Thoracic aorta (tissue), 2 donors: ENCODE measurements at regions not wholly inside any gene's neighbourhood (a gene's known extent, or its start where the extent isn't known, plus 50 kb on each side); places are given as distances from the start of the nearest gene placed in this dataset.
A peak's percentile ranks its signal among the peaks of the same experiment; 100 is the strongest.
"Not testable (repeated sequence)": the region's sequence is repeated elsewhere in the genome, so short reads cannot be mapped to it uniquely, and the experiment has no call there.

ENCODE experiments used
- ATAC-seq: fragments of 150-250 bp; one replicate; pipeline ENCODE4 v1.8.0; 2017; ENCODE audit warnings: low read depth; ENCODE audit not compliant: insufficient number of reproducible peaks, low FRiP score
- DNase-seq: peaks from one replicate; pipeline ENCODE4 v3.0.0-alpha.2; 2020; ENCODE audit warnings: low spot score
- H3K27ac ChIP-seq, 2 donors: fragments of 200-600 bp; sonication (generic); 1 replicate in 1 of 2; 2 replicates in 1 of 2; pipeline ENCODE4 v1.5.1; 2016; ENCODE audit warnings: mild to moderate bottlenecking in 2 of 2, moderate library complexity in 2 of 2
- H3K27me3 ChIP-seq: fragments of 200-600 bp; sonication (generic); replicated peaks from 2 replicates; pipeline ENCODE4 v1.6.0; 2016; ENCODE audit warnings: mild to moderate bottlenecking; ENCODE audit not compliant: insufficient read depth
- H3K36me3 ChIP-seq: fragments of 200-600 bp; sonication (generic); one replicate; pipeline ENCODE4 v1.5.1; 2016
- H3K4me1 ChIP-seq, 2 donors: fragments of 200-600 bp; sonication (generic); 1 replicate in 1 of 2; 2 replicates in 1 of 2; pipeline versions ENCODE4 v1.5.1 to v1.6.0; 2016; ENCODE audit warnings: low read depth in 2 of 2, mild to moderate bottlenecking in 1 of 2; ENCODE audit not compliant: control insufficient read depth in 1 of 2
- H3K4me3 ChIP-seq: fragments of 200-600 bp; sonication (generic); 2 replicates; pipeline ENCODE4 v1.5.1; 2016; ENCODE audit warnings: mild to moderate bottlenecking
- H3K9me3 ChIP-seq: fragments of 200-600 bp; sonication (generic); 2 replicates; pipeline ENCODE4 v1.5.1; 2016
- TF ChIP-seq, protein P1 (sequence below): fragments of 200-600 bp; sonication (generic); IDR thresholded peaks from one replicate; pipeline ENCODE4 v1.5.1; 2019; ENCODE audit warnings: antibody characterized with exemption

DNA sequence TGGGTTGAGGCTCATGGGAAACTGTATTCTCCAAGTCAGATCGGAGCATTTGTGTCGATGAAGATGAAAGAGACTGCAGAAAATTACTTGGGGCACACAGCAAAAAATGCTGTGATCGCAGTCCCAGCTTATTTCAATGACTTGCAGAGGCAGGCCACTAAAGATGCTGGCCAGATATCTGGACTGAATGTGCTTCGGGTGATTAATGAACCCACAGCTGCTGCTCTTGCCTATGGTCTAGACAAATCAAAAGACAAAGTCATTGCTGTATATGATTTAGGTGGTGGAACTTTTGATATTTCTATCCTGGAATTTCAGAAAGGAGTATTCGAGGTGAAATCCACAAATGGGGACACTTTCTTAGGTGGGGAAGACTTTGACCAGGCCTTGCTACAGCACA, 336.6 kb downstream of the PAX3 start:
- H3K27ac ChIP-seq, result no peak overlapping the region
- H3K27me3 ChIP-seq, result no peaks in the 10 kb centered on the region
- H3K4me3 ChIP-seq, result no peak overlapping the region
- DNase-seq, result no peak
- TF ChIP-seq, protein P1, sequence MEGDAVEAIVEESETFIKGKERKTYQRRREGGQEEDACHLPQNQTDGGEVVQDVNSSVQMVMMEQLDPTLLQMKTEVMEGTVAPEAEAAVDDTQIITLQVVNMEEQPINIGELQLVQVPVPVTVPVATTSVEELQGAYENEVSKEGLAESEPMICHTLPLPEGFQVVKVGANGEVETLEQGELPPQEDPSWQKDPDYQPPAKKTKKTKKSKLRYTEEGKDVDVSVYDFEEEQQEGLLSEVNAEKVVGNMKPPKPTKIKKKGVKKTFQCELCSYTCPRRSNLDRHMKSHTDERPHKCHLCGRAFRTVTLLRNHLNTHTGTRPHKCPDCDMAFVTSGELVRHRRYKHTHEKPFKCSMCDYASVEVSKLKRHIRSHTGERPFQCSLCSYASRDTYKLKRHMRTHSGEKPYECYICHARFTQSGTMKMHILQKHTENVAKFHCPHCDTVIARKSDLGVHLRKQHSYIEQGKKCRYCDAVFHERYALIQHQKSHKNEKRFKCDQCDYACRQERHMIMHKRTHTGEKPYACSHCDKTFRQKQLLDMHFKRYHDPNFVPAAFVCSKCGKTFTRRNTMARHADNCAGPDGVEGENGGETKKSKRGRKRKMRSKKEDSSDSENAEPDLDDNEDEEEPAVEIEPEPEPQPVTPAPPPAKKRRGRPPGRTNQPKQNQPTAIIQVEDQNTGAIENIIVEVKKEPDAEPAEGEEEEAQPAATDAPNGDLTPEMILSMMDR, result no peak
- H3K4me1 ChIP-seq, result no peaks in the 10 kb centered on the region
- no peaks in the 10 kb centered on the region for H3K36me3 ChIP-seq
- ATAC-seq, result no peak
- H3K9me3 ChIP-seq, result no peaks in the 10 kb centered on the region

DNA sequence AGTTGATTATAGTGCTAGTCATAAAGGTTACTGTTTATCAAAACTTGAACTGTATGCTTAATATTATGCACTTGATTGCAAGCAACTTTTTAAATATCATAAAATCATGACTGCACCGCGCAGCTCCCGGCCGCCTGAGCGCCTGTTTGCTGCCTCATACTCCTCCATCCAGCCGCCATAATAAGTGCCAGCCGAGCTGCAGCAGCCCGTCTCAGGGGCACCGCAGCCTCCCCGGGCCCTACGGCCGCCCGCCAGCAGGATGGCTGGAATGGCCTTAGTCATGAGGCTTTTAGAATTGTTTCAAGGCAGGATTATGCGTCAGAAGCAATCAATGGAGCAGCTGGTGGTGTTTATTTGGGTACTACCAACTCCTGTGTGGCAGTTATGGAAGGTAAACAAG, 337.2 kb downstream of the PAX3 start:
- H3K4me3 ChIP-seq, result no peak overlapping the region
- TF ChIP-seq, protein P1, result no peak
- DNase-seq (no peak), ATAC-seq (no peak)
- no peaks in the 10 kb centered on the region for H3K27me3 ChIP-seq
- H3K27ac ChIP-seq, result no peak overlapping the region
- H3K36me3 ChIP-seq, result no peaks in the 10 kb centered on the region
- no peaks in the 10 kb centered on the region for H3K9me3 ChIP-seq
- H3K4me1 ChIP-seq, result no peaks in the 10 kb centered on the region

DNA sequence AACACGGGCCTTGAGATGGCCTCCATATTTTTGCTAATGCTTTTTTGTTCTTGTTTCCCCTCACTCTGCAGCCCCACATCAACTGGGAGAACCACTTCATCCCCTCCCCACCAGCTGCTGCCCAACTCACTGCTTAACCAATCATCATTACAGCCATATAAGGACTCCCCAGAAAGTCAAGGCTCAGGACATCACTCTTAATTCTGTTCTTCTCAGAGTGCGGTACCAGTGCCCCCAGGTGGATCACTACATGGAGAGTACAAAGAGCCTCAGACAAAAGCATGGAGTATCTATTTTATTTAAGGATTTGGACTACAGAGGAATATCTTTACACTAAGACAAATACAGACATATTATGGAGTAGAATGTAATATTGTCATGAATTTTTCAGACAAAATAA, 340.6 kb downstream of the PAX3 start:
- H3K27ac ChIP-seq, result no peak overlapping the region
- no peaks in the 10 kb centered on the region for H3K27me3 ChIP-seq
- H3K4me3 ChIP-seq, result no peak overlapping the region
- no peaks in the 10 kb centered on the region for H3K4me1 ChIP-seq
- ATAC-seq, result no peak
- TF ChIP-seq, protein P1, result no peak
- no peaks in the 10 kb centered on the region for H3K9me3 ChIP-seq
- H3K36me3 ChIP-seq, result no peaks in the 10 kb centered on the region
- DNase-seq, result no peak

DNA sequence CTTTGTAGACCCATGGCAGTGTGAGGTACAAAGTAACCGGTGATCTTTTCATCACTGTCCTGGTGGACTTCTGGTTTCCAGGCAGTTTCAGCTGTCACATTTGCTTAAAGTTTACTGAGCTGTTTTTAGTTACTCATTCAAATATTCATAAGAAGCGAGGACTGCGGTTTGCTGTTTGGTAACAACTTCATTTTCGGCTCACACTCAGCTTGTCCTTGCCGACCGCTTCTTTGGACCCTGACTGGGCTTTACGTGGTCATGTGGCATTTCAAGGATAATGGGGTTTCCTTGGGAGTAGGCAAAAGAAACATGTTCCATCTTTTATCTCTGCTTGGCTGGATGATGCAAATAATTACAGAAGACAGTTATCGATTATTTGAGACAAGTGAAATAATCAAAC, 350.7 kb downstream of the PAX3 start:
- no peak overlapping the region for H3K4me3 ChIP-seq
- peaks cover 0 to 3% of the 10 kb centered on the region in 2 donors for H3K4me1 ChIP-seq
- H3K27me3 ChIP-seq, result no peaks in the 10 kb centered on the region
- TF ChIP-seq, protein P1, result no peak
- no peaks in the 10 kb centered on the region for H3K9me3 ChIP-seq
- no peak for ATAC-seq
- no peak overlapping the region for H3K27ac ChIP-seq
- no peak for DNase-seq
- no peaks in the 10 kb centered on the region for H3K36me3 ChIP-seq

DNA sequence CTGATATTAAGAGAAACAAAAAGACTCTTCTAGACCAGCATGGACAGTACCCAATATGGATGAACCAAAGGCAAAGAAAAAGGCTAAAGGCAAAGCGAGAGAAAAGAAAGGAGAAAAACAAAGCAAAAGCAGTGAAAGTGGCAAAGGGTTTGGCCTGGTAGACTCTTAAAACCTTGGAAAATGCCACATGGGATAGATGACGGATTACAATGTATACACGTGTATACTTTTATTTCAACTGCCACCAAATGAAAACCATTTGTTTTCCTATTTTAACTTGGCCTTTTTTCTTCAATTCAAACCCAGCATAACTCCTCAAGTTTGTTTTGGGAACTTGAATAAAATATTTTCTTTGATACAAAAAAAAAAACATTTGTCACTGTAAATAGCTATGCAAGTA, 354.3 kb downstream of the PAX3 start:
- H3K4me1 ChIP-seq, result peaks cover 13 to 19% of the 10 kb centered on the region in 2 donors
- peak overlapping the region; percentile 46 to 76 for H3K27ac ChIP-seq
- H3K4me3 ChIP-seq, DNase-seq, H3K27me3 ChIP-seq, ATAC-seq, H3K9me3 ChIP-seq, H3K36me3 ChIP-seq: not testable (repeated sequence)

DNA sequence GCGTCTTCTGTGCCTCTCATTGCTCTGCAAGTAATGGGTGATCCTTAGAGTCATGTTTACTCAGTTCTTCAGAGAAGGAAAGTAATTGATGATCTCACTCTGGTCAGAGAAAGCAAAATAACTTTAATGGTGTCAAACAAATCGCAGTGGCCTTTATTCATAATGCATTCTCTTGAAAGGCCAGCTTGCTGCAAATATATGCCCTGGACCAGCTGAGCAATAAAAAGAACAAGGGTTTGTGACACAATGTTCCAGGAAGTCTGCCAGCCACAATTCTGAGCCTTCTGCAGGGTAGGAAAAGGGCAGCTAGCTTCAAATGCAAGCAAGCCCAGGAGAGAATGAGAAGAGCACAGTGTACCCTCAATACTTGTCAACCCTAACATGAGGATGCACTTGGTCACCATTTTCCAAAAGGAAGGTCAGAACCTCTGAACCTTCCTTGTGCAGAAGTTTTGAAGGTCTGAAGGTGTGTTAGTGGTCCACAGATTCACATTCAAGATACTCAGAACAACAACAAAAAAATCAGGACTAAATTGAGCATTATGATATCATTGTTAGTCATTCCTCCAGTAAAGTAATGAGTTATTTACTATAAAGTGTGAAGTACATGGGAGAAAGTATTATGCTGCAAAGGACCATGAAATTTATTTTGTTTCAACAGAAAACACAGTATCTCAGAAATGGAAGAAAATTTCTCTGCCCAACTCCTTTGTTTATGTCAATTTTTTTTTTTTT, 355.6 kb downstream of the PAX3 start:
- peak overlapping the region; percentile 36 for H3K4me3 ChIP-seq
- TF ChIP-seq, protein P1, result no peak
- H3K4me1 ChIP-seq, result peaks cover 13 to 19% of the 10 kb centered on the region in 2 donors
- ATAC-seq (peak; percentile 97), DNase-seq (peak; percentile 28)
- peak overlapping the region; percentile 46 to 76 for H3K27ac ChIP-seq
- H3K36me3 ChIP-seq, result no peaks in the 10 kb centered on the region
- H3K9me3 ChIP-seq, result no peaks in the 10 kb centered on the region
- H3K27me3 ChIP-seq, result no peaks in the 10 kb centered on the region
